ENCODE measurements at regions not wholly inside any gene's neighbourhood (a gene's known extent, or its start where the extent isn't known, plus 50 kb on each side); places are given as distances from the start of the nearest gene placed in this dataset.
"Not testable (repeated sequence)": the region's sequence is repeated elsewhere in the genome, so short reads cannot be mapped to it uniquely, and the experiment has no call there.

DNA sequence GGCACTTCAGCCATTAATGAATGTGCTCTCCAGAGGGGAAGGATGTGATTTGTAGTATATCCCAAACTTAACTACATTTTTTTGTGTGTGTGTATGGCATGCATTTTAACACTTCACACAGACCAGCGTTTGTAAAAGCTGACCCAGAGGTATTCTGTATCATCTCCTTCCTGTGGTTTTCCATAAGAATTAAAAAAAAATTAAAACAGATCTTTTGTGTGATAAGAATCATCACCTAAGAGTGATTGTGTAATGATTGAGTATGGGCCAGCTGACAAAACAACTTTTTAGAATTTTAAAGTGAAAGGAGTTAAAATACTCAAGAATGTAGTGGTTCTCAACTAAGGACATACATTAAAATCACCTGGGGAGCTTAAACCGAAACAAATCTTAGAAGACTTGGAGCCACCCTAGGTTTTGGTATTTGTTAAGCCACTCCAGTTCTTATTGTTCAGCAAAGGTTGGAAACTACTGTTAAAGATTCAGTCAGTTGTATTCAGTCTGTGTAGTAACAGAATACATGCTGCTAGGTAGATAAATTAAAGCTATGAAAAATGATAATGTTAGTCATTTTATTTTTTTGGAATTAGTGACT, 120.1 kb downstream of the HAUS1 start:
- no peak overlapping the region for H3K4me3 ChIP-seq (ENCODE audit: low read depth, low read length)
- DNase-seq (ENCODE audit: low read depth), result no peak

DNA sequence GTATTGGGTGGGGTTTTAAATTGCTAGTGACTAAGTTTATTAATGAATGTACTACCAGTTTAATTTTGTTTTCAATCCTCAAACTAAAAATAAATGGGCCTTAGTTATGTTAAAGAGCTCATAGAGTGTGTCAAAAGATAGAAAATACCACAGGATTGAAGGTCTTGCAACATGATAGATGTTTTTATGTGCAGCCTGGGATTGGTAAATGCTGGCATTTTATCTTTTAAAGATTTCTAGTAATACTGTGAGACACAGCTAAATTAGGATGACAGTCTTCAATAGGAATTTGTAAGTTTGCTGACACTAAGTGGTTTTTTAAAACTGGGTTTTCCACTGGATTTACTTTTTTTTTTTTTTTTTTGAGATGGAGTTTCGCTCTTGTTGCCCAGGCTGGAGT, 122.3 kb downstream of the HAUS1 start:
- H3K4me3 ChIP-seq (ENCODE audit: low read depth, low read length), result no peak overlapping the region
- peak; percentile 13 for DNase-seq (ENCODE audit: low read depth)

GRCh38 chr18:46229641-46230040, 125.5 kb downstream of the HAUS1 start:
- DNase-seq (ENCODE audit: low read depth); H3K4me3 ChIP-seq (ENCODE audit: low read depth, low read length): not testable (repeated sequence)

- no peak overlapping the region for H3K4me3 ChIP-seq (ENCODE audit: low read depth, low read length)
- DNase-seq (ENCODE audit: low read depth), result no peak
Observed at GRCh38 chr18:46236156-46236555, 132.0 kb downstream of the HAUS1 start.

GRCh38 chr18:46237891-46238290, 133.7 kb downstream of the HAUS1 start:
- no peak for DNase-seq (ENCODE audit: low read depth)
- H3K4me3 ChIP-seq (ENCODE audit: low read depth, low read length), result no peak overlapping the region

GRCh38 chr18:46239549-46239948, 135.4 kb downstream of the HAUS1 start:
- H3K4me3 ChIP-seq (ENCODE audit: low read depth, low read length), result no peak overlapping the region

GRCh38 chr18:46239998-46240397, 135.8 kb downstream of the HAUS1 start:
- no peak for DNase-seq (ENCODE audit: low read depth)
- H3K4me3 ChIP-seq (ENCODE audit: low read depth, low read length), result no peak overlapping the region

More at GRCh38 chr18:46239549-46239948, 135.4 kb downstream of the HAUS1 start:
- no peak for DNase-seq (ENCODE audit: low read depth)

- not testable (repeated sequence) for H3K4me3 ChIP-seq (ENCODE audit: low read depth, low read length); DNase-seq (ENCODE audit: low read depth)
Observed at GRCh38 chr18:46241393-46241792, 137.2 kb downstream of the HAUS1 start.

DNA sequence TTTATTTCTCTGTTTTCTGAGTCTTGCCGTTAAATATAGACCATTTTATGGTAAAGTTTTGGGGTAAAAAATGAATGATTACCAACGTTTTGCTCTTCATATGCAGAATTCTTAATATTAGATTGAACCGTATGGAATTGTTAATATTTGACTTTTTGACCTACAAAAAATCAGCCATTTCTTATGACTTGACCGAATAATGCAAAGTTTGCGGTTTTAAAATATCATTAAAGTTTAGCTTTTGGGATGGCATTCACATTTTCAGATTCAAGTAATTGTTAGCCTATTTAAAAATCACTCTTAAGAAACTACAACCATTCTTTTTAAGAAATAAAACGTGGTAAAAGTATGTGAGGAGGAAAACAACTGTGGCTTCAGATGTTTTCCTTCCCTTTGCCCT, 138.0 kb downstream of the HAUS1 start:
- no peak for DNase-seq (ENCODE audit: low read depth)
- no peak overlapping the region for H3K4me3 ChIP-seq (ENCODE audit: low read depth, low read length)

- no peak overlapping the region for H3K4me3 ChIP-seq (ENCODE audit: low read depth, low read length)
- no peak for DNase-seq (ENCODE audit: low read depth)
Observed at GRCh38 chr18:46243095-46243494, 138.9 kb downstream of the HAUS1 start.

DNA sequence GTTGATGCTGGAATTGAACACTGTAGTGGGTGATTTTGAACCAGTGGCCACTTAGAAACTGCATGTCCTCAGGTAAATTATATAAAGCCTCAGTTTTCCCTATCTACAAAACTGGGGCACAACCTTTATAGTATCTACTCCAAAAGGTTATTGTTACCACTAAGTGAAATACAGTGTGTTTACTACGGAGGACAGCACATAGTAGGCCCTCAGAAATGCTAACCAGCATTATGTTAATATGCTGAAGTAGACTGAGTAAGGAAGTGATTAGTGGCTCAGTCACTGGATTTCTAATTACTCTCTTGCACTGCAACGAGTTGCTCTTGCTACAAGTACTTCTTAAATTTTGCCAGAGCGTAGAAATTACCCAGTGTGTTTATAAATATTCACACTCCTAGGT, 139.5 kb downstream of the HAUS1 start:
- DNase-seq (ENCODE audit: low read depth), result no peak
- H3K4me3 ChIP-seq (ENCODE audit: low read depth, low read length), result no peak overlapping the region

DNA sequence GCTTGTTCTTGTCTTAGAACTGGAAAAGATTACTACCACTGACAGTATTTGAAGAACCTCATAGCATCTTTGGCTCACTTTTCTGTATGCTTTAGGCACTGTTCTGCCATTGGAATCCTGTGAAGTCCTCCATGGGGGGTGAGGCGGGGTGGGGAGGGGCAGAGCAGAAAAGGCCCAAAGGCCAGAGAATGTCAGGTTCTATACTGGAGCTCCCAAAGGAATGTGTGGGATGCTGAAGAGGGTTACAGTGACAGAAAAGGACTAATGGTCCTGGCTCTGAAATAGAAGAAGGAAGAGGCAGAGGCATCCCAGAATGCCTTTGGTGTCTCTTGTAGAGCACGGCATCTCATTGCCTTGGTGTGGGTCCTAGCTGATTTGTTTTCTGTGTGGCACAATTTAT, 141.9 kb downstream of the HAUS1 start:
- no peak for DNase-seq (ENCODE audit: low read depth)
- H3K4me3 ChIP-seq (ENCODE audit: low read depth, low read length), result no peak overlapping the region

DNA sequence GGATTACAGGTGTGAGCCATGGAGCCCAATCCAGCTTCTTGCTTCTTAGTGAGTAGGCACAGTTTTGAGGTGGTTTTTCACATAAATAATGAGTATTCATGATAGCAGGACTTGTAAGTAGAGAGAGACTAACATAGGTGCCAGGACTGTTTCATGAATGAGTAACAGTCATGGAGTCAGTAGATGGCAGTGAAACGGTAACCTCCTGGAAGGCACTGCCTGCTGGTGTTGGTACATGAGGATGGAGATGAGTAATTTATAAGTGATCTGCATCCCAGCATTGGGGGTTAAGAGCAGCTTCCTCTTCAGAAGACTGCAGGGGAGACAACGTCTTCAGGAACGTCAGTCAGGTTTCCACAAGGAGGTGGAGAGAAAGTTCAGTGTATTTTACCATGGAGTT, 143.8 kb downstream of the HAUS1 start:
- H3K4me3 ChIP-seq (ENCODE audit: low read depth, low read length), result no peak overlapping the region
- DNase-seq (ENCODE audit: low read depth), result no peak

GRCh38 chr18:46250084-46250811, 146.1 kb downstream of the HAUS1 start:
- no peak overlapping the region for H3K4me3 ChIP-seq (ENCODE audit: low read depth, low read length)
- DNase-seq (ENCODE audit: low read depth), result peak; percentile 64

- no peak for DNase-seq (ENCODE audit: low read depth)
- H3K4me3 ChIP-seq (ENCODE audit: low read depth, low read length), result no peak overlapping the region
Observed at GRCh38 chr18:46250812-46251173, 146.6 kb downstream of the HAUS1 start.

DNA sequence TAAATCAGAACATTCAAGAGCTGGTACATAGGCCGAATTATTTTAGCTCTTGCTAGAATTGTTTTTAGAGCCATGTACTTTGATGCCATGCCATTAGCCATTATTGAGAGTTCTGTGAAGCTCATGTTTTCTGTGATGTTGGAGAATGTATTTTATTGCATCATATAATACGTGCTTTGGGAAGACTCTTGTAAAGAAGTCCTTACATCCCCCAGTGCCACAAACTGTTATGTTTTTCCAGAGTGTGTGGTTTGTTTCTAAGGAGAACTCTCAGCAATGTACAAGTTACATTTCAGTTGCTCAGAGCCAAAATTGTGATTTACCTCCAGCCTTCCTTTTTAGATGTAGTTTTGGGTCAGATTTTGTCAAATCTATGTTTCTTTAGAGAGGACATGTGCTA, 148.6 kb downstream of the HAUS1 start:
- no peak for DNase-seq (ENCODE audit: low read depth)
- H3K4me3 ChIP-seq (ENCODE audit: low read depth, low read length), result no peak overlapping the region

DNA sequence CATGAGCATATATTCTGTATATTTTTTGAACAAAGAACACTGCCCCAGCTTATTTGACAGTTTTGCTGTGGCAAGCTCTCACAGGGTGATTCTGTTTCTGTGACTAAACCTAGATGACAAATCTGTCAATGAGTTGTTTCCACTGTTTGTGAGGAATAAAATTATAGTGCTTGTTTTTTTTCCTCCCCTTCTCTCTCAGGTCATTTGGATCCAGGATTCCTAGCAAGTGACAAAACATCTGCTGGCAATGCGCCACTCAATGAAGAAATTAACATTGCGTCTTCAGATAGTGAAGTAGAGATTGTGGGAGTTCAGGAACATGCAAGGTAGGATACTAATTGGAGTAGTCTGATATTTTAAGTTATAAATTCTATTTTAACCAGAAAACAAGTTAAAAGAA, 149.3 kb downstream of the HAUS1 start:
- no peak for DNase-seq (ENCODE audit: low read depth)
- no peak overlapping the region for H3K4me3 ChIP-seq (ENCODE audit: low read depth, low read length)

DNA sequence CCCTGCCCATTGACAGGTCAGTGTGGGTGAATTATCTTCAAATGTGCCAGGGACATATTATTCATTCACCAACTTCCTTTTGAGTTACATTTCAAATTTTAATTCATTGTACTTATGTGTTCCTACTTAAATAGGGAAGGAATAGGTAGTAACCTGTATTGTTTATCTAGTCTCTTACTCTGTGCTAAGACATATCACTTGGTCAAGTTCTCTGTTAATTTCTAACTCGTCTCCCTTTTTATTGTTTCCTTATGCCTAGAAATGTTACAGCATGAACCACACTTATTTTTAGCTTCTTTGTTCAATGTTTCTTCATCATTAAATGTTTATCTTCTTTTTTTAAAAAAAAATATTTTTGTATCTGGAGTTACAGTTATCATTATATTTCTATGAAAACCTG, 151.9 kb downstream of the HAUS1 start:
- H3K4me3 ChIP-seq (ENCODE audit: low read depth, low read length), result no peak overlapping the region
- DNase-seq (ENCODE audit: low read depth), result no peak

DNA sequence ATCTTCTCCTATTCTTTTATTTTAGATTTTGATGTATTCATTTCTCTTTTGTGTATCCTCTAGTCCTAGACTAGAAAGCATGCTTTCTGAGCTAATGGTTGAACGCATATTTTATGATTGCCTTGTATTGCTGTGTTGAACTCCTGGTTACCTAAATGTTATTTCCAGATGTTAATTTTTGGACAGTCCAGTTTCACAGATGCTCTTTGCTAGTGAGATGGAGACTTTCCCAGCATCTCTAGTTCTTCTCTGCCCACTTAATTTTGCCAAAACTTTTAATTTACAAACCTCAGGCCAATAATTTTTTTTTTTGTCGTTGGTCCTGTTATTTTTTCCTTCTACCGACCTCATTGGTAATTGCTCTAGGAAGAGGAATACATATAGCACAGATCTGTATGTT, 153.2 kb downstream of the HAUS1 start:
- DNase-seq (ENCODE audit: low read depth), result no peak
- no peak overlapping the region for H3K4me3 ChIP-seq (ENCODE audit: low read depth, low read length)

DNA sequence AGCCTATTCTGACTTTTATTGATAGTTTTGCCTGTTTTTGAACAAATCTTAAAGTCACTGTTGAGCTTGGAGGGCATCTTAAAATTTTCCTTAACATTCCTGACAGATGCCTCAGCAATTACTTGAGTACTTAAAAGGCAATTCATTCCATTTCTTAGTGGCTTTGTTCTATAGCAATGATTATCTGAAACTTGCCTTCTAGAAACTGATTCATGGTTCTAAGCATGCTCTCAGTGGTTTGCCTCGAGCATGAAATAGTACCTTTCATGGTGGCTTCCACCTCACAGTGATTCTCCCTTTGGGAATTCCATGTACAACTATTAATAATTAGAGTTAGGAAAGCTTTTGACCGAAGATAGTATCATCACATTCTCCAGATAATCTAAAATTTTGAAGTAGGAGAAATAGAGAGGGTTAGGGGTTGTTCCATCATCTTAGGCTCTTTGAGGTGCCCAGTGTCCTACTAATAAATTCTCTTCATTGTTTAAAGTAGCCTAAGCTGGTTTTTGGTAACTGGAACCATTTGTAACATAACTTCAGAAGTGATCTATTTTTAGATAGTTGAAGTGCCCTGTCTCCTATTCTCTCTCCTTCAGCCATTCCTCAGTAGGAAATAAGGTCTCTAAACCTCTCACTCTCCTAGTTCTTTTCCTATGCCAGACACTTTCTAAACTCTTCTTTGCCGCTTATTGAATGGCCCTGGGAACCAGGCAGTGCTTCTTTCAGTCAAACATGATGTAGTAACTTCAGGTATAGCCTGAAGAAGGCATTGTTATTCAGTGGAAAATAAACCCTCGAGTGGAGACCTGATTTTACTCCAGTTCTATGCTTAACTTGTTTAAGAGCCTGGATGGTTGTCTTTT, 156.1 kb downstream of the HAUS1 start:
- no peak overlapping the region for H3K4me3 ChIP-seq (ENCODE audit: low read depth, low read length)
- peak; percentile 35 for DNase-seq (ENCODE audit: low read depth)

- H3K4me3 ChIP-seq (ENCODE audit: low read depth, low read length), result no peak overlapping the region
- DNase-seq (ENCODE audit: low read depth), result no peak
Observed at GRCh38 chr18:46260879-46261143, 156.6 kb downstream of the HAUS1 start.

Data from skeletal muscle cell (primary cell).